ENCODE measurements at regions not wholly inside any gene's neighbourhood (a gene's known extent, or its start where the extent isn't known, plus 50 kb on each side); places are given as distances from the start of the nearest gene placed in this dataset.

GRCh38 chr5:26229848-26230247 lies 808.5 kb downstream of the CDH9 start:
- no peak for DNase-seq

GRCh38 chr5:26227245-26227644 lies 811.1 kb downstream of the CDH9 start:
- H3K4me3 ChIP-seq (ENCODE audit: insufficient read depth, low read depth, low read length), result no peak overlapping the region
- DNase-seq, result no peak
- H3K36me3 ChIP-seq (replicated peaks; ENCODE audit: control insufficient read depth, insufficient read depth, low read length), result no peaks in the 10 kb centered on the region

More at GRCh38 chr5:26229848-26230247, 808.5 kb downstream of the CDH9 start:
- Histone ChIP-seq H3K27me3 (ENCODE audit: control insufficient read depth, insufficient read depth, low read length) (no peaks in the 10 kb centered on the region), H3K36me3 (replicated peaks; ENCODE audit: control insufficient read depth, insufficient read depth, low read length) (no peaks in the 10 kb centered on the region), H3K4me3 (ENCODE audit: insufficient read depth, low read depth, low read length) (no peak overlapping the region)

DNA sequence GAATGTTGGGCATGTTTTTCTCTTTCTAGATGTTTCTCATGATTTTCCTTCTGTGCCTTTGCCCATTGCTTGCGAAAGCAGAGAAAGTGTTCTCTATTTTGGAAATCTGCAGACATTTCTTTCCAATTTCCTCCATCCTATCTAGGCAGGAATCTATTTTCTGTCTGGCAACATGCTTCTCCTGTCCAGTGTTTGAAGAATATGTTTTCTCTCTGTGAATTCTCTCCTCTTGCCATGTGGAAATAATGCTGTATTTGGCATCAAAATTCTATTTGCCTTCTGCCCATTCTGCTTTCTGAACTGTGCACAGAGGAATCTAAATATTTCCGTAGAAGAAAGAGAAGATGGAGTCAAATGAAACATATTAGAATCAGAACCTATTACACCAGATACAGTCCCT lies 833.3 kb downstream of the CDH9 start:
- Histone ChIP-seq H3K27me3 (ENCODE audit: control insufficient read depth, insufficient read depth, low read length) (no peaks in the 10 kb centered on the region), H3K36me3 (replicated peaks; ENCODE audit: control insufficient read depth, insufficient read depth, low read length) (no peaks in the 10 kb centered on the region), H3K4me3 (ENCODE audit: insufficient read depth, low read depth, low read length) (no peak overlapping the region)
- DNase-seq, result no peak

More at GRCh38 chr5:26227245-26227644, 811.1 kb downstream of the CDH9 start:
- no peaks in the 10 kb centered on the region for H3K27me3 ChIP-seq (ENCODE audit: control insufficient read depth, insufficient read depth, low read length)

- DNase-seq, result no peak
- Histone ChIP-seq H3K27me3 (ENCODE audit: control insufficient read depth, insufficient read depth, low read length) (no peaks in the 10 kb centered on the region), H3K4me3 (ENCODE audit: insufficient read depth, low read depth, low read length) (no peak overlapping the region), H3K36me3 (replicated peaks; ENCODE audit: control insufficient read depth, insufficient read depth, low read length) (no peaks in the 10 kb centered on the region)
Measured at GRCh38 chr5:26193626-26194025, 844.8 kb downstream of the CDH9 start.

DNA sequence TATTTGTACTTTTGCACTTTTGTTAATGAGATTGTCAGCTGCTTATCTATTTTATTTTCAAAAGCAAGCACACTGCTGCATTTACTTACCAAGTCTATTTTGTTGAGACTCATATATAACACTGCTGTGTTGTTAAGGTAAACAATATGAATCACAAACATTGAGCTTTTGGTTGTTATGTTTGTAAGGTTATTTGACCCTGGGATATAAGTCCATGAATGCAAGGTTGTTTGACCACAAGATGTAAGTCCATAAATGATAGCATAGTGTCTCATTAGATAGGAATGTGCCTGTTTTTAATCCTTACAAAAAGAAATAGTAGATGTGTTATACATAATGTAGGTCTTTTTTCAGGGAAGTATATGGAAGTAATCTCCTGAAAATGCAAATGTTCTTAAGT lies 845.9 kb downstream of the CDH9 start:
- H3K27me3 ChIP-seq (ENCODE audit: control insufficient read depth, insufficient read depth, low read length), result no peaks in the 10 kb centered on the region
- no peak overlapping the region for H3K4me3 ChIP-seq (ENCODE audit: insufficient read depth, low read depth, low read length)
- DNase-seq, result no peak
- no peaks in the 10 kb centered on the region for H3K36me3 ChIP-seq (replicated peaks; ENCODE audit: control insufficient read depth, insufficient read depth, low read length)

GRCh38 chr5:26181582-26181981 lies 856.8 kb downstream of the CDH9 start:
- Histone ChIP-seq H3K27me3 (ENCODE audit: control insufficient read depth, insufficient read depth, low read length) (no peaks in the 10 kb centered on the region), H3K4me3 (ENCODE audit: insufficient read depth, low read depth, low read length) (no peak overlapping the region), H3K36me3 (replicated peaks; ENCODE audit: control insufficient read depth, insufficient read depth, low read length) (no peaks in the 10 kb centered on the region)
- no peak for DNase-seq

- H3K27me3 ChIP-seq (ENCODE audit: control insufficient read depth, insufficient read depth, low read length), result no peaks in the 10 kb centered on the region
- DNase-seq, result peak; percentile 4
Measured at GRCh38 chr5:26148569-26149107, 889.7 kb downstream of the CDH9 start.

DNA sequence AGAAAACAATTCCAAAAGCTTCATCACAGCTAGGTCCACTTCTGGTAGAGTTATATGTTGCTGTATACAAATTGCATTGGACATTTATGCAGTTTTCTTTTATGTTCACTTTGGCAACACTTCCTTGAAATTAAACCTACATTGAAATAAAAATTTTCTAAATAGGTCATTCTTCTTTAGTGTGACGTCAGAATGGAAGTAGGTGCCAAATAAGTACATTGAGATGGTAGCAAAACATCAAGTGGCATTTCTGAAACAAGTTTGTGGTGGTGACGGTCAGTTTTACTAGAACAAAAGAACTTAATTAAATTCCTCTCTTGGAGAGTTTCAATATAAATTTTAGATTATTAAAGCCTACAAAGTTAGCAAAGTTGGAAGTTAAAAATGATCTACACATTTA lies 895.1 kb downstream of the CDH9 start:
- H3K4me3 ChIP-seq (ENCODE audit: insufficient read depth, low read depth, low read length), result no peak overlapping the region
- no peaks in the 10 kb centered on the region for H3K36me3 ChIP-seq (replicated peaks; ENCODE audit: control insufficient read depth, insufficient read depth, low read length)
- H3K27me3 ChIP-seq (ENCODE audit: control insufficient read depth, insufficient read depth, low read length), result no peaks in the 10 kb centered on the region
- DNase-seq, result no peak

More at GRCh38 chr5:26148569-26149107, 889.7 kb downstream of the CDH9 start:
- Histone ChIP-seq H3K36me3 (replicated peaks; ENCODE audit: control insufficient read depth, insufficient read depth, low read length) (no peaks in the 10 kb centered on the region), H3K4me3 (ENCODE audit: insufficient read depth, low read depth, low read length) (no peak overlapping the region)

DNA sequence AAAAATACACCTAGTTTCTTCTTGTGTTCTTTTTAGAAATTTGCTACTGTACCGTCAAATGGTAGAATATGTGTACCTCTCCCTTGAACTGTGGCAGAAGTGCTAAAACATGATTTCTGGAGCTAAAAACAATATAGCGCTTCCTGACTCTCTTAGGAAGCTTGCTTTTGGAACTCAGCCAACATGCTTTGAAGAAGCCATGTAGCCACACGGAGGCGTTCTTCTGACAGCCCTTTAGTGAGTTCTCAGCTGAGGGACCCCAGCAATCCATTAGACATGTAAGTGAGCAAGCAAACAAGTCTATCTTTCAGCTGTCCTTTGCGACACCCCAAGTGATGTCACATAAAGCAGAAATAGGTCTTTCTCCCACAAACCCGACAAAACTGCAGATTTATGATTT lies 917.0 kb downstream of the CDH9 start:
- no peak for DNase-seq
- Histone ChIP-seq H3K4me3 (ENCODE audit: insufficient read depth, low read depth, low read length) (no peak overlapping the region), H3K27me3 (ENCODE audit: control insufficient read depth, insufficient read depth, low read length) (no peaks in the 10 kb centered on the region), H3K36me3 (replicated peaks; ENCODE audit: control insufficient read depth, insufficient read depth, low read length) (no peaks in the 10 kb centered on the region)

- no peak for DNase-seq
- no peaks in the 10 kb centered on the region for H3K36me3 ChIP-seq (replicated peaks; ENCODE audit: control insufficient read depth, insufficient read depth, low read length)
Measured at GRCh38 chr5:26104175-26104574, 934.2 kb downstream of the CDH9 start.

DNA sequence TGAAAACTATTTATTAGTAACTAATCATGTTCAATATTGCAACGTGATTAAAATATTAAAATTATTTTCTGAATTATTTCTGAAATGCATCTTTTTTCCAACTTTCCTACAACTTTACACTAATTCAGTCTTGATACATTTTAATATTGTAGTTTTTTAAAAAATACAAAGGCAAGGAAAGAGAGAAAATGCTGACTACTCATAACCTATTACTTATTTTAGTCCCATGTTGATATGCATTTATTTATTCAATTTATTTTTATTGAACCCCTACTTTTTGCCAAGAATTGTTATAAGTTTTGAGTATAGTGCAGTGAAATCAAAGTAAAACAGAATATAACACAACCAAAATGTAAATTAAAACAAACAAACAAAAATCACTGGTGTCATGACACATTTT lies 978.2 kb downstream of the CDH9 start:
- H3K4me3 ChIP-seq (ENCODE audit: insufficient read depth, low read depth, low read length), result no peak overlapping the region
- H3K27me3 ChIP-seq (ENCODE audit: control insufficient read depth, insufficient read depth, low read length), result no peaks in the 10 kb centered on the region
- no peak for DNase-seq
- H3K36me3 ChIP-seq (replicated peaks; ENCODE audit: control insufficient read depth, insufficient read depth, low read length), result no peaks in the 10 kb centered on the region

More at GRCh38 chr5:26104175-26104574, 934.2 kb downstream of the CDH9 start:
- Histone ChIP-seq H3K4me3 (ENCODE audit: insufficient read depth, low read depth, low read length) (no peak overlapping the region), H3K27me3 (ENCODE audit: control insufficient read depth, insufficient read depth, low read length) (no peaks in the 10 kb centered on the region)

DNA sequence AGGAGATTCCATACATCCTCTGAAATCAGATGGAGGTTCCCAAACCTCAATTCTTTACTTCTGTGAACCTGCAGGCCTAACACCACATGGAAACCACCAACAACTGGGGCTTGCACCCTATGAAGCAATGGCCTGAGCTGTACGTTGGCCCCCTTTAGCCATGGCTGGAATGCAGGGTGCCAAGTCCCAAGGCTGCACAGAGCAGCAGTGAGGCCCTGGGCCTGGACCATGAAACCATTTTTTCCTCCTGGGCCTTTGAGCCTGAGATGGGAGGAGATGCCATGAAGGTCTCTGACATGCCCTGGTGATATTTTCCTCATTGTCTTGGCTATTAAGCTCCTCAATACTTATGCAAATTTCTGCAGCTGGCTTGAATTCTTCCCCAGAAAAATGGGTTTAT lies 983.8 kb downstream of the CDH9 start:
- no peaks in the 10 kb centered on the region for H3K36me3 ChIP-seq (replicated peaks; ENCODE audit: control insufficient read depth, insufficient read depth, low read length)
- no peak for DNase-seq
- H3K4me3 ChIP-seq (ENCODE audit: insufficient read depth, low read depth, low read length), result no peak overlapping the region
- H3K27me3 ChIP-seq (ENCODE audit: control insufficient read depth, insufficient read depth, low read length), result no peaks in the 10 kb centered on the region

DNA sequence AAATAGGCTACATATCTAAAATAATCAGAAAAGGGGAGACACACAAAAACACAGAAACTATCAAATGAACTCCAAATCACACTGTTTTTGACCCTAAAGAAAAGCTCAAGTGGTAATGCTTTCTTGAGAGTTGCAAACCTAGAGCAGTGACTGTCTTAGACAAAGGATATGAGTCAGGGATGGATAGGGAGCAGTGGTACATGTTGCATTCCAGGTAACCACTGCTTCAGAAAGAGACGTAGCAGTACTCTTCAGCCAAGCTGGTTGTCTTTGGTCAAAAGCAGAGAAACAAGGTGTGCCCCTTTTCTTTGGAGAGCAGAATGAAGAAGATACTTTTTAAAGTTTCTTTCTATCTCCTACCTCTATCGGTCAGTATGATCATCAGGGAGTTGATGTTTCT lies 1003.6 kb downstream of the CDH9 start:
- no peak for DNase-seq
- no peak overlapping the region for H3K4me3 ChIP-seq (ENCODE audit: insufficient read depth, low read depth, low read length)
- H3K36me3 ChIP-seq (replicated peaks; ENCODE audit: control insufficient read depth, insufficient read depth, low read length), result no peaks in the 10 kb centered on the region
- no peaks in the 10 kb centered on the region for H3K27me3 ChIP-seq (ENCODE audit: control insufficient read depth, insufficient read depth, low read length)

DNA sequence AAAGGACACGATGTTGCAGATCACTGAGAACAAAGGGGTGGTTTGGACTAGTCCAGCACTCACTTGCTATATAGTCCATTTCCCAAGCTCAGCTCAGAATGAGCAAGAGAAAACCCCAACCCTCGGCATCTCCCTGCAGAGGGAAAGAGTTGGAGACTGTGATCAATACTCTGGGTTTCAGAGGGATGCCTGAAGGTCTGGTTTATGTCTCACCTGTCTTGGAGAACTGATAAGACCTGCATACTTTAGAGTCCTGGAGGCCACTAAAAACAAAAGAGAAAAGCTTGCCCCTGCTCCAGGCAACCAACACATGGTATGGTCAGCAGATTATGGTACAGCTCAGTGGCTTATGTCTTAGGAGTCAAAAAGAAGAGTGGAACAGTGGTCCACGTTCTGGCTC lies 1006.9 kb downstream of the CDH9 start:
- Histone ChIP-seq H3K36me3 (replicated peaks; ENCODE audit: control insufficient read depth, insufficient read depth, low read length) (no peaks in the 10 kb centered on the region), H3K27me3 (ENCODE audit: control insufficient read depth, insufficient read depth, low read length) (no peaks in the 10 kb centered on the region), H3K4me3 (ENCODE audit: insufficient read depth, low read depth, low read length) (no peak overlapping the region)
- no peak for DNase-seq

GRCh38 chr5:26026044-26026443 lies 1012.3 kb downstream of the CDH9 start:
- H3K4me3 ChIP-seq (ENCODE audit: insufficient read depth, low read depth, low read length), result no peak overlapping the region
- DNase-seq, result no peak
- no peaks in the 10 kb centered on the region for H3K27me3 ChIP-seq (ENCODE audit: control insufficient read depth, insufficient read depth, low read length)
- H3K36me3 ChIP-seq (replicated peaks; ENCODE audit: control insufficient read depth, insufficient read depth, low read length), result no peaks in the 10 kb centered on the region

- Histone ChIP-seq H3K4me3 (ENCODE audit: insufficient read depth, low read depth, low read length) (no peak overlapping the region), H3K27me3 (ENCODE audit: control insufficient read depth, insufficient read depth, low read length) (no peaks in the 10 kb centered on the region), H3K36me3 (replicated peaks; ENCODE audit: control insufficient read depth, insufficient read depth, low read length) (no peaks in the 10 kb centered on the region)
- peak; percentile 14 for DNase-seq
Measured at GRCh38 chr5:26024774-26025173, 1013.6 kb downstream of the CDH9 start.

Data from H7 (cell line).